Aorta (tissue), 5 donors: ENCODE measurements at regions not wholly inside any gene's neighbourhood (a gene's known extent, or its start where the extent isn't known, plus 50 kb on each side); places are given as distances from the start of the nearest gene placed in this dataset.

ENCODE experiments used
- ATAC-seq: fragments of 200-7000 bp; cut with Tn5 transposase; one replicate; pipeline ENCODE4 v1.9.1; 2022; ENCODE audit warnings: moderate library complexity; ENCODE audit not compliant: low FRiP score
- DNase-seq, 2 donors: peaks; one replicate each; pipeline ENCODE4 v3.0.0-alpha.2; 2020
- H3K27ac ChIP-seq, 2 donors: one replicate each; pipeline ENCODE4 v1.5.1; 2013; ENCODE audit warnings: low read length in 2 of 2, mild to moderate bottlenecking in 2 of 2, moderate library complexity in 2 of 2, control low read depth in 1 of 2, inconsistent platforms in 1 of 2, low read depth in 1 of 2
- H3K27me3 ChIP-seq, 2 donors: one replicate each; pipeline ENCODE4 v1.6.1; 2013; ENCODE audit warnings: control low read depth in 1 of 2, low read length in 1 of 2, mild to moderate bottlenecking in 1 of 2, moderate library complexity in 1 of 2; ENCODE audit not compliant: insufficient read depth in 2 of 2, control insufficient read depth in 1 of 2
- H3K36me3 ChIP-seq, 2 donors: one replicate each; pipeline ENCODE4 v1.6.1; 2013; ENCODE audit warnings: control low read depth in 1 of 2, low read length in 1 of 2, mild to moderate bottlenecking in 1 of 2; ENCODE audit not compliant: insufficient read depth in 2 of 2, control insufficient read depth in 1 of 2
- H3K4me1 ChIP-seq, 2 donors: one replicate each; pipeline ENCODE4 v1.6.1; 2013; ENCODE audit warnings: low read length in 2 of 2, control low read depth in 1 of 2, mild to moderate bottlenecking in 1 of 2, moderate library complexity in 1 of 2; ENCODE audit not compliant: insufficient read depth in 2 of 2, control insufficient read depth in 1 of 2
- H3K4me3 ChIP-seq, 2 donors: one replicate each; pipeline ENCODE4 v1.5.1; 2013; ENCODE audit warnings: low read length in 2 of 2, control low read depth in 1 of 2, mild to moderate bottlenecking in 1 of 2
- H3K9me3 ChIP-seq: one replicate; pipeline ENCODE4 v1.6.1; 2013; ENCODE audit warnings: mild to moderate bottlenecking, low read length; ENCODE audit not compliant: control insufficient read depth
- WGBS, 2 donors: extraction: QIAGEN DNeasy Blood & Tissue Kit; methylation state at CpG; one replicate each; pipeline ENCODE4 v1.1.7; 2013; 5-methylcytosine and 5-hydroxymethylcytosine counted together
- intact Hi-C, 2 donors: fragments of 100-400 bp; cut with DNase I; formaldehyde crosslinking; loops; one replicate each; pipeline versions ENCODE4 v1.14.2 to v1.15.0; 2022
- donor health status: healthy with polysubstance abuse.
- donor health status: Bipolar disorder and iron deficiency.
- donor health status: DM: no; HTN: no; CAD: no.
- donor health status: DM: no; HTN: no; CAD: no.
- donor health status: DM: yes; HTN: yes; CAD: no.

DNA sequence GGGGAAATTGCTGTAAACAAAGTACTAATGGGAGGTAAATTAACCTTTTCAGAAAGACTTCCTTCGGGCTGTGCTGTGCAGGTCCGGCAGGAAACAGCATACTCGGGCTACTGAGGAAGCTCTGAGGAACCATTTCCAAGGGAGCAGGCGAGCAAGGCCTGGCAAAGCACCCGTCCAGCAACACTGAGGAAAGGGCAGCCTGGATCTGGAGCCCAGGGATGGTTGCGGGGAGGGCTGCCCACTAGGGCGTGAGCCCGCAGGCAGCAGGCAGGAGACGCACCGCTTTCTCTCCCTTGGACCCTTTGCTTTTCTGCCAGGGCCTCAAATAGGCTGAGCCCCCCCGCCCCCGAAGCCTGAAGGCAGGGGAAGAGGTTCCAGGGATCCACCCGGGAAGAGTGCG, 89.5 kb downstream of the SOX11 start:
- DNase-seq: no peak
- intact Hi-C loops: no loop called here
- Histone ChIP-seq H3K27me3 (no peaks in the 10 kb centered on the region), H3K9me3 (peaks cover 4% of the 10 kb centered on the region), H3K27ac (no peak overlapping the region), H3K4me3 (no peak overlapping the region), H3K36me3 (no peaks in the 10 kb centered on the region), H3K4me1 (no peaks in the 10 kb centered on the region)
- 91 to 93% methylated on average over 14 of the region's 14 CpGs for WGBS, 2 donors
- no peak for ATAC-seq

DNA sequence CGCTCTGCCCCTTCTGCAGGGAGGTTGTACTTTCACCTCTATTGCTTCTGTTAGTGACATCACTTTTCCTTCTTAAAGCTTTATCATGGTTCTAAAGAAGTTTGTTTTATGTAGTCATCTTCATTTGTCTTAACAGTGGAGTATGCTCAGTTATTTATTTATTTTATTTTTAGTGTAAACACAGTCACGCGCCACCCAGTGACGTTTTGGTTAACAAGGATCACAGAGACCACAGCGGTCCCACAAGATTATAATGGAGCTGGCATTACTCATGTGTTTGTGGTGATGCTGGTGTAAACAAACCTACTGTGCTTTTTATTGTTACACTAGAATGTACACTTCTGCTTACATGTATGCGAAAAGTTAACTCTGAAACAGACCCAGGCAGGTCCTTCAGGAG, 89.9 kb downstream of the SOX11 start:
- Histone ChIP-seq H3K27ac (no peak overlapping the region), H3K9me3 (peaks cover 4% of the 10 kb centered on the region), H3K4me1 (no peaks in the 10 kb centered on the region), H3K4me3 (no peak overlapping the region), H3K36me3 (no peaks in the 10 kb centered on the region), H3K27me3 (no peaks in the 10 kb centered on the region)
- intact Hi-C loops: no loop called here
- 82% methylated on average over 6 of the region's 6 CpGs for whole genome bisulfite sequencing, 2 donors
- no peak for DNase-seq
- no peak for ATAC-seq

DNA sequence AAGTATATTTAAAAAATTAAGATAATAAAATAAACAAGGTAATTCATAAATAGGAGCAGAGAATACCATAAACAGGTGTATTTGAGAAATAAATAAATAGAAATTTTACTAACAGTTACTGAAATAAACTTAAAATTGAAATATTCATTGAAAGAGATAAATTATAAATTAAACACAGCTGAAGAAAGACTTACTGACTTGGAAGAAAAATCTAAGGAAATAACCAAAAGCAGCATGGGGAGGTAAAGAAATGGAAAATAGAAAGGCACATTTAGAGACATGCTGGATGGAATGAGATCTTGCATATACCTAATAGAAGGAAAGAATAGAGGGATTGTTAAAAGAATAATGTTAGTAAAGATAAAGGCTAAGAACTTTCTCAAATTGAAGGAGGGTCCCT, 96.3 kb downstream of the SOX11 start:
- H3K27ac ChIP-seq: no peak overlapping the region
- H3K4me3 ChIP-seq: no peak overlapping the region
- no peaks in the 10 kb centered on the region for H3K4me1 ChIP-seq
- H3K27me3 ChIP-seq: no peaks in the 10 kb centered on the region
- ATAC-seq (no peak), DNase-seq (no peak)
- peaks cover 2% of the 10 kb centered on the region for H3K9me3 ChIP-seq
- intact Hi-C loops: no loop called here
- no peaks in the 10 kb centered on the region for H3K36me3 ChIP-seq

DNA sequence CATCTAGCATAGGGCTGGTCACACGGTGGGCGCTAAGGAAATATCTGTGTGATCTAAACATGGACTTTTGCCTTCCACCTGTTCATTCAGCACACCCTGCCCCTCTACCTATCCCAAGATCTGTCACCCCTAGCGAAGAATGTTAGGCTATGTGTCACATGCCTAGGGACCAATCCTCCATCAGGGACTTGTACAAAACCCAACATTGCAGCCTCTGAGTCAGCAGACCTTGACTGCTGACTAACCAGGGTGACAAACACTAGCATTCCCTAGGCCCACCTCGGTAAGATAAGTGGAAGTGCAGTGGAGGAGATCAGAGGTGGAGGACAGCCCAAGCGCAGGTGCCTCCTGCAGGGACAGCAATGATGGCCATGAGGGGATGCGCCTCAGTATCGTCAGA, 99.2 kb downstream of the SOX11 start:
- no peak for ATAC-seq
- WGBS, 2 donors: 85 to 93% methylated on average over 7 of the region's 7 CpGs
- no peak overlapping the region for H3K27ac ChIP-seq
- H3K27me3 ChIP-seq: no peaks in the 10 kb centered on the region
- H3K4me3 ChIP-seq: no peak overlapping the region
- DNase-seq: no peak
- H3K9me3 ChIP-seq: peaks cover 2% of the 10 kb centered on the region
- no peaks in the 10 kb centered on the region for H3K36me3 ChIP-seq
- intact Hi-C loops: no loop called here
- no peaks in the 10 kb centered on the region for H3K4me1 ChIP-seq

DNA sequence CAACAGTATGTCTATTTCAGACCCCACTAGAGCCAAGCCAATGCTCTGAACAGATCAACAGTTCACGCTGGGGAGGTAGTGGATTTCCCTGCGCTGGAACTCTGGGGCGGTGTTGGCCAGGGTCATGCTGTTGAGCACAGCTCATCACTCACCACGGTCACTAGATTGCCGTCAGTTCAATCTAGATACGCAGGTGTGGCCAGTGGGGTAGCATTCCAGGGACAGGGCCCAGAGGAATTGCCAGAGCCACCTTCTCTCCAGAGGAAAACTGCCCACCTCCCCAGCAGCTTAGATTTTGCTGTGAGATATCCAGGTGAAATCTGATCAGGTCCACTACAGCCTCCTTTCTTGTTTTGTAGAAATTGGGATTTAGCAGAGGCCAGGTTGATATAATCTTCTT, 101.8 kb downstream of the SOX11 start:
- Histone ChIP-seq H3K36me3 (no peaks in the 10 kb centered on the region), H3K27ac (no peak overlapping the region), H3K4me3 (no peak overlapping the region), H3K27me3 (no peaks in the 10 kb centered on the region), H3K9me3 (no peaks in the 10 kb centered on the region), H3K4me1 (no peaks in the 10 kb centered on the region)
- WGBS, 2 donors: 78 to 79% methylated on average over 6 of the region's 6 CpGs
- no peak for DNase-seq
- no peak for ATAC-seq
- intact Hi-C loops: no loop called here

DNA sequence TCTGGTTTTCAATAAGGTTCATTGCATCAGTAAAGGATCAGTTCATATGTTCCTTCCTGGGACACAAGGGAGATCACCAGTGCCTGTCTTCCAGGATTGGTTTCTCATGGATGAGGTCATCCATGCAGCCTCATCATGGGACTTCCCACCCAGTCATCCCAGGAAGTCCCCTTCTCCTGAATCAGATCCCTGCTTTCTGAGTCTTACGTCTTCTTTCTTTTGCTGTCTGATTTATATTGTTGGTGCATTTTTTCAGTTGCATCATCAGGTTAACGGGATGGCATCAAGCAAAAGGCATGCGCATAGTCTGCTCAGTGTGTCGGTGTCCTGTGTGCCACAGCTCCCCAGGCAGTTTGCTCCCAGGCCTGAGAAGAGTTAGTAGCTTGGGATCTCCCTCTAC, 105.9 kb downstream of the SOX11 start:
- Histone ChIP-seq H3K36me3 (no peaks in the 10 kb centered on the region), H3K9me3 (peaks cover 2% of the 10 kb centered on the region), H3K4me1 (no peaks in the 10 kb centered on the region), H3K27me3 (no peaks in the 10 kb centered on the region), H3K4me3 (no peak overlapping the region), H3K27ac (no peak overlapping the region)
- no peak for DNase-seq
- intact Hi-C loops: no loop called here
- 78 to 93% methylated on average over 4 of the region's 4 CpGs for whole genome bisulfite sequencing, 2 donors
- no peak for ATAC-seq

DNA sequence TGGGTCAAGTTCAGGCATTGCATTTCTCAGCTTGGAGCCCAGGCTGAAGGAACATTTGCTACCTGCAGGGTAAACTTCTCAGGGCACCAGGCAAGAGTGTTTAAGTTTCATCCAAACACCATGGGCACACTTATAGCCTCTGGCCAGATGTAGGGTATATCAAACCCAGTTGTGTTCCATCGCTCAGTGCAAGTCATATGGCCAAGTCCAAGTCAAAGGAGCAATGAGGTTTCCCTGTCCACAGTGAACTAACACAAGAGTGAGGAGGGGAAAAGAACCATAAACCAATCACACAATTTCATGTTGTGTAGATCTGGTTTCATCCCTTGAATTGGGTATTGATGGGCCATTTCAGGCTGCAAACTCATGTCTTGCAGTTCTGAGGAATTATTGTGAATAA, 107.2 kb downstream of the SOX11 start:
- intact Hi-C loops: no loop called here
- Histone ChIP-seq H3K4me3 (no peak overlapping the region), H3K27me3 (no peaks in the 10 kb centered on the region), H3K4me1 (no peaks in the 10 kb centered on the region), H3K27ac (no peak overlapping the region), H3K36me3 (no peaks in the 10 kb centered on the region), H3K9me3 (peaks cover 2% of the 10 kb centered on the region)
- DNase-seq (no peak), ATAC-seq (no peak)
- 98 to 100% methylated on average over 1 of the region's 1 CpG for WGBS, 2 donors

DNA sequence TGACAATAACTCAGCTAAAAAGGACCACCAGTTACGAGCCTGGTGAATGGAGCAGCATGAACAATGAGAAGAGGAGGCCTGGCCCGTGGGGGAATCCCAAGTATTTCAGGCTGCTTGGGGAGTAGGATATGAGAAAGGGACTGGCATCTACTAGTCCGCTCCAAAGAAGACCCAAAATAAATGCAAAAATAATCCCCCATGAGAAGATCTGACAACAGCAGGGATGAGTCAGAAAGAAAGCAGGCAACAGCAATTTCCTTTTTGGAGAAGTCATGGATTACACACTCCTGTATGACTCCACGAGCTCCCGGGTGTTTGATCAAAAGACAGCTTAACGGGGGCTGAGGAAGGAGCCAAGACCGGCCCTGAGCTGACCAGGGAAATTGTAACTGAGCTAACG, 111.4 kb downstream of the SOX11 start:
- DNase-seq (no peak), ATAC-seq (no peak)
- Histone ChIP-seq H3K27me3 (no peaks in the 10 kb centered on the region), H3K4me3 (no peak overlapping the region), H3K9me3 (peaks cover 4% of the 10 kb centered on the region), H3K36me3 (no peaks in the 10 kb centered on the region), H3K27ac (no peak overlapping the region), H3K4me1 (no peaks in the 10 kb centered on the region)
- intact Hi-C loops: no loop called here
- 54 to 57% methylated on average over 8 of the region's 8 CpGs for WGBS, 2 donors

DNA sequence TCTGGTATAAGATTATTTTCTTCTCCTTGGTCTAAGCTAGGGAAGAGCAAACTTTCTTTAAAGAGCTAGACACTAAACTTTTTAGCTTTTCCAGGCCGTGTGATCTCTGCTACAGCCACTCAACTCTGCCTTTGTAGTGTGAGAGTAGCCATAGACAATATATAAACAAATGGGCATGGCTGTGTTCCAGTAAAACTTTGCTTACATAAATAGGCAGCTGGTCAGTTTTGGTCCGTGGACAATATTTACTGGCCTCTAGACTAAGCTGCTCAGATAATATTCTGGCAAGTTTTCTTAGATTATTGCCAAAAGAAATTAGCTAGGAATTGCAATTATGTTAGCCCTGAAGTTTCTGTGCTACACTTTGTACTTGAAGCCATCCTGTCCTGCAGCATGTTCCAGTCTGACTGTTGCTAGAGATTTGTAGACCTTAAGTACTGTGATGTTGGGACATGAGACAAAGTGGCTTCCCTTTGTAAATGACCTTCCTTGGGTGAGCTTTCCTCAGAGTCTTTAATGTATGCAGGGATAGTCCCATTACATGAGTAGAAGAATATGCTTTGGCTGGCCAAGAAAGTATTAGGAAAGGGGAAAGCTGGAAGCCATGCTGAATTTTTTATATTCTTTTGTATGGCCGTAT, 126.9 kb downstream of the SOX11 start:
- Histone ChIP-seq H3K9me3 (peaks cover 2% of the 10 kb centered on the region), H3K27me3 (peaks cover 0 to 1% of the 10 kb centered on the region in 2 donors), H3K4me1 (no peaks in the 10 kb centered on the region), H3K27ac (no peak overlapping the region), H3K36me3 (no peaks in the 10 kb centered on the region), H3K4me3 (no peak overlapping the region)
- no peak for ATAC-seq
- DNase-seq: no peak
- intact Hi-C loops: no loop called here
- WGBS, 2 donors: 21 to 23% methylated on average over 3 of the region's 3 CpGs
